ENCODE measurements at regions not wholly inside any gene's neighbourhood (a gene's known extent, or its start where the extent isn't known, plus 50 kb on each side); places are given as distances from the start of the nearest gene placed in this dataset.

DNA sequence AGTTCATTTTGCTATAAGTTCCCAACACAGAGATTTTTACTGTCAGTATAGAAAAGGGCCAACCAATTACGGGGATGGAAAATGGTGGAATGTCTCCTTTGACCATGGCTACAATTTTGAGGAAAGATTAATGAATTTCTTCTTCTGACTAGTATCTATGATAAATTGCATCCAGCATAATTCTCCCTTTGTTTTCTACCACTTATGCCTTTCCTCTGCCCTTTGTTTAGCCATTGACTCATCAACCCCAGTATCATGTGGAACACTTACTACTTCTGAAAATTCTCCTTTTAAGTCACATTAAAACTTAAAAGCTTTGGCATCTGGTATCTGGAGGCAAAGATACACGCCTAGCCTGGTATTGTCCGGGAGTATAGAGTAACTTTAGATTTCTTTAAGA is 92.9 kb upstream of the CADPS start:
- intact Hi-C loops (cut with DNase I), result no loop called here
- DNase-seq (ENCODE audit: low spot score), result no peak

DNA sequence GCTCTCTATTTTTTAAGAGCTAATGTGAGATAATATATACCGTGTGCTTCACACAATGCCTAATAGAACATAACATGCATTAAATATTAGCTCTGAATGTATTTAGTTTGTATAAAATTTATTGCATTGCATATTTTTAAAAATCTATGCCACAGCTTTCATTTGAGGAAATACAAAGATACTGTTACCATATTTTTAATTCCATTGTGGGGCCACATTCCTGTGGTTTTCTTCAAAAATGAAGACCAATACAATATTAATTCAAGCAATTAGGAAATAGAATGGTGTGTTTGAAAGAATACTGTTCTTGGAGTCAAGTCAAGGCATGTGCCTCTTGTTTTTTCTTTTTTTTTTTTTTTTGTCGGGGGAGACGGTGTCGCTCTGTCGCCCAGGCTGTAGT is 95.4 kb upstream of the CADPS start:
- no peak for DNase-seq (ENCODE audit: low spot score)
- intact Hi-C loops (cut with DNase I), result no loop called here

DNA sequence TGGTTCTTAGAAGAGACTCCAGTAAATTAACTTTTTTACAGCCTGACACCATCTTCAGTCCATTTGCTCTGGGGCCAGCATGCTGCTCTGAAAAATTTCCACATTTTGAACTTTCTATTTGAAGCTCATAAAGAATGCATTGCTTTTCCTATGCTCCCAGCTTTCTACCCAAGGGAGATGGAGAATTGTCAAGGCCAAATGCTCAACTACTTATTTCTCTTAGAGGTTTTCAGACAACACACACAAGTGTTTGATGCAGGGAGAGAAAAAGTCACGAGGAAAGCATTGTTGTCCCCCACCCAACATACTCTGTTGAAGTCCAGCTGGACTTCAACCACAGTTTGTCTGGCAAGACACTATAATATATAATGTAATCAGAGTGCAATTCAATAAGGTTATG is 100.3 kb upstream of the CADPS start:
- intact Hi-C loops (cut with DNase I), result no loop called here
- DNase-seq (ENCODE audit: low spot score), result no peak

DNA sequence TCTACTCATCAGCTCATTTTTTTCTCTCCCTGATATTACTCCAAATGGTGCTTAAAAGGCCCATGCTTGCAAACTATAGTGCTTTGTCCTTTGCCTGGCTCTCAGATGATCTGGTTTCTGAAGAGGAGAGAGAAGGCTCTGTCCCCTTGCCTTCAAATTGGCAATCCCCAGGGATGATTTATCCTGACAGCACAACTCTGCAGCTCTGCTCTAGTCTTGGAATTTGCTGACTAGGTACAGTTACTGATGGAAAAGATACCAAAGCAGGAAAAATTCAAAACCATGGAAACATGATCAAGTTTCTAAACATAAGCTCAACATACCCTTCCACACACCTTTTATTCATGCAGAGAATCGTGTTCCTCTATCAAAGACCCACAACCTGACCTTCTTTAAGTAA is 106.7 kb upstream of the CADPS start:
- no peak for DNase-seq (ENCODE audit: low spot score)
- intact Hi-C loops (cut with DNase I), result no loop called here

DNA sequence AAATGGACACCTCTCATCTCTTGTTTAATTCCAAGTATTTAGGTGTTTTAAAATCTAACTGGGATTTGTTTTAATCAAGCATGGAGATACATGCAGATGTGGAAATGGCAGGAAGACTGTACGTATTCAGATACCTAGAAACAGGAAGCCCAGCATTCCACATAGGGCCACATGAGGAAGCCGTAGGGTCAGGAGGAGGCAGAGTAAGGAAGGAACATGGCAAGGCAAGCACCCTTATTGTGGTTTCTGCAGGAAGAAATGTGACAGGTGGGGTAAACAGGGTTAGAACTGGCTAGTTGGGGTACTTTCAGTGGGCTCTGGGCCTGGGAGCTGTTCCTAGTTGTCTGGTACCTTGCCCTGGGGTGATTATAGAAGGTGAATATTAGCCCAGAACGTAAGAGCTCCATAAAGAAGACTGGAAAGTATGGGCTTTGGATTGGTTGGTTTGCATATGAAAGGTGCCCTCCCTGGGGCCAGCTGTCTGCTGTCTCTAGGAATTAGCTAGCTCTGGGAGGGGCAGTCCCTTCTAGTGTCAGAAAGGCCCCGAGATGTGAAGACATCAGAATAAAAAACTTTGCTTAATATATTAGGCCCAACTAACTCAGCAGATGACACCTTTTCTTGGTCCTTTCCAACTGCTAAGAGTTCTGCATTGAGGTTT is 107.7 kb upstream of the CADPS start:
- DNase-seq (ENCODE audit: low spot score), result no peak
- intact Hi-C loops (cut with DNase I), result no loop called here

DNA sequence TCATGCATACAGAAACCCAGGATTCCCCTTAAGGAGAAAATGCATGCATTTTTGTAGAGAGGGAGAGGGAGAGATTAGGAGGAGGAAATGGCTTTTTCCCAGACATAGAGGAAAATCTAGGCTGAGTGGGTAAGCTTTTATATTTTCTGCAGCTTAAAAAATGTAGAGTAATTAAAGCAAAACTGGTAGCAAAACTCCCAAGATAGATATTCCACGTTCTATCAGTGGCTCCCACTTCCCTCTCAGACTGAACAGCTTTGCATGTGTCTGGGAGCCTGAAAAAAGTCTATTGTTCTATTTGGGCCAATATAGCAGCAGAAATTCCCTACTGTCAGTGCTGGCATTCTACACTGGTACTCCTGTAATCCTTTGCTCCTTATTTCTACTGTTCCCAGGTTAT is 110.8 kb upstream of the CADPS start:
- intact Hi-C loops (cut with DNase I), result no loop called here

DNA sequence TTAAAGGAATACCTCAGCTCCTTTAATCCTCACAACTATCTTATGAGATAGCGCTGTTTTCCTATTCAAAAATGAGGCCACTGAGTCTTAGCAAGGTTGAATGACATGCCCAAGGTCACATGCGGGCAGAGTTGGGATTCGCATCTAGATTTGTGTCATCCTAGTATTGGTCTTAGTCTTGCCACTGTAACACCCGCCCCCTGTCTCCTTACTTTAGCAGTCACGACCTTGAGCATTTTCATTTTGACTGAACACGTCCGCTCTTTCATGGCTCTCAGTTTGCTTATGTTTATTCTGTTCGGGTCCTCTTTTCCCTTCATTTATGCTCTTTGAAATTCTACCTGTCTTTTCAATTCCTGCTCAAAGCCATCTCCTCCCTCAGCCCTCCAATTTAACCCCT is 112.5 kb upstream of the CADPS start:
- intact Hi-C loops (cut with DNase I), result no loop called here
- DNase-seq (ENCODE audit: low spot score), result no peak

More for the DNA sequence above, 110.8 kb upstream of the CADPS start:
- DNase-seq (ENCODE audit: low spot score), result no peak

DNA sequence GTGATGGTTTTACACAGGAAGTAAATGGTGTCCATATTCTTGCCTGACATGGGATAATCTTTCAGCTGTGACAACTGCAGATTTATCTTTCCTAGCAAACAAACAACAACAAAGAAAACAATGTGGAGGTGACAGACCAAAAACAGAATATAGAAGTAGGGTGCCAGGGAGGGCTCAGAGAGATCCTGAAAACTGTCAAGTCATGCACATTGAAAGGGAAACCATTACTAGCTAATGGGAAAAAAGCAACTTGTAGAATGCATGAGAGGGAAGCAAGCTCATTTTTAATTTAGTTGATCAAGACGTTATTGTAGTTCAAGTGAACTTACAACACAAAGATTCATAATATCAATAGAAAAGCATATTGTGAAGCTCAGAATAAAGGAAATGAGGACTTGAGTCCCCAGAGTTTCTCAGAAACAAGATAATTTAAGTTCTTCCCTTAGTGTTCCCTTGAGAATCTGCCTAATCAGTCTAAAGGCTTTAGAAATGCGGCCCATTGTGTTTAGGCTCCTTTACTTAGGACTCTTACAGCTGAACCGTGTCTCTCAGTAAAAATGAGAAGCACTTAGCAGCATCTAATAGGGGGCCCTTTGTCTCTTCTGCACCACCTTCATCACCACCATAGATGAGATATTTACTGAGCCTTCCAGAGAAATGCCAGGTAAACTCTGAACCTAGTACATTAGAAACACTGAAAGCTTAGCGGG is 115.6 kb upstream of the CADPS start:
- DNase-seq (ENCODE audit: low spot score), result no peak
- intact Hi-C loops (cut with DNase I), result no loop called here

DNA sequence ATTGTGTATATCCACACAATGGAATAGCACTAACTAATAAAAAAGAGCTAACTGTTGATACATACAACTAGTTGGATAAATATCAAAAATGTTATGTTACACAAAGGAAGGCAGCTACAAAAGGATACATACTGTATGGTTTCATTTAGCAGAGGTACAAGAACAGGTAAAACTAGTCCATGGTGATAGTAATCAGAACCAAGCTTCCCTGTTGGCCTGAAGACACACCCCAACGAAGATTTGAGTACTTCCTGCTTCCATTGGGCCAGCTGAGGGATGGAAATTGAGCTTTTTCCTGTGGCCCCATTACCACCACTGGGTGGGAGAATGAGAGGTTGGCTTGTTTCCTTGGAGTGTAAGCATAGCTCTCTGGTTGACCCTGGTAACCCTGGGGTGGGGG is 117.3 kb upstream of the CADPS start:
- DNase-seq (ENCODE audit: low spot score), result no peak
- intact Hi-C loops (cut with DNase I), result no loop called here

DNA sequence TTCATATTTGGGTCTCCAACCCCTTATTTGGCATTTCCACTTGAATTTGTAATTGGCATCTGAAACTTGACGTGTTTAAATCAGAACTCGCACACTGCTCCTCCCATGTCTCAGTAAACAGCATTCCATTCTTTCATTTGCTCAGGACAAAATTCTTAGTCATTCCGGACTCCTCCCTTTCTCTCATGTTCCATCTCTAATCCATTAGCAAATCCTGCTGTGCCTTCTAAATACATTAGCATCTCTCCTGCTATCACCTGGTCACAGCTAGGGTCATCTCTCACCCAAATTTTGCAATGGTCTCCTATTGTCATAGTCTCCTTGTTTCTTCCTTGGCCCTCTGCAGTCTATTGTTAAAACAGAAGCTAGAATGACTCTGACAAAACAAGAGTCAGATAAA is 119.9 kb upstream of the CADPS start:
- intact Hi-C loops (cut with DNase I), result no loop called here
- no peak for DNase-seq (ENCODE audit: low spot score)

DNA sequence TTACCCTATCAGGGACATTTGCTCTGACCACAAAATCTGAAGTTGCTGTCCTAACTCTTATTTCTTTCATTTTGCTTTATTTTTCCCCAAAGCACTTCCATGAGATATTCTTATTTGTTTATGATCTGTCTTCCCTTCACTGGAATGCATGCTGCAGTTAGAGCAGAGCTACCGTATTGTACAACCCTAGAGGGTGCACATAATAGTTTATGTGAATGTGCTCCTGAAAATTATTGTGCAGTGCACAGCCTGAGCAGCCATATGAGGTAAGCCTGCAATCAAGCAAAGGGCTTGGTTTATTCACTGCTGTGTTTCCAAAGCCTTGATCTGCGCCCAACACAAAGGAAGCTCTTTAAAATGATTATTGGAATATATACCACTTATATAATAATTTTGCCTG is 120.3 kb upstream of the CADPS start:
- intact Hi-C loops (cut with DNase I), result no loop called here
- DNase-seq (ENCODE audit: low spot score), result no peak

DNA sequence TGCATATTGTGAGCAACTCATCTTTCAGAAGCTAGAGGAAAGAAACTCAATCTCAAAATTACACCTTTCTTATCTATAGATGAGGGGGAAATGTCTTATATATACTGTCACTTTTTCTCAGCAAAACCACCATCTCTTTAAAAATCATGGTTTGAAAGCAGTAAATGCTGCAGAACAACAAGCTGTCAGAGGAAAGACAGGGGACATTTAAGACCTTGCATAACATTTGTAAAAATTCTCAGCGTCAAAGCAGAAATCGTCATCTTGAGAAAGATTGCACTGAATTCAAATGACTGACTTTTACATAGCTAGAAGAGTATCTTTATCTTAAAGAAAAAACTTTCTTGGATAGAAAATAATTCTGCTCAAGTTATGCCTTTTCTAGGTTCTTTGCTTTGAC is 122.2 kb upstream of the CADPS start:
- no peak for DNase-seq (ENCODE audit: low spot score)
- intact Hi-C loops (cut with DNase I), result no loop called here

DNA sequence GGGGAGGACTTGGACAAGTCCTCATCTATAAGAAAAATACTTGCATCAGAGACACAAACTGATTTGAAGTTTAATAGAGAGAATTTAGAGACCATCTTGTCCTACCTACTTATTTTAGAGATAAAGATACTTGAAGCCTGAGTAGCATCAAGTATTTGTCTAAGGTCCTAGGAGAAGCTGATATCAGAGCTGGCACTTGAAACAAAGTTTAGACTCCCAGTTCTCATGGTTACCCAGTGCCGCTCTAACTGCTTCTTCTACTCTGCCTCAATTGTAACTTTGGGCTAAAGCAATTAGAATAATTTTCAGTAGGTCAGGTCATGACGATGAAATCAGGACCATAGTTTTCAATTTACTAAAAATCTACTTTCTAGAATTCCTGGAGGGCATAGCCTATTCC is 123.9 kb upstream of the CADPS start:
- DNase-seq (ENCODE audit: low spot score), result no peak
- intact Hi-C loops (cut with DNase I), result no loop called here

DNA sequence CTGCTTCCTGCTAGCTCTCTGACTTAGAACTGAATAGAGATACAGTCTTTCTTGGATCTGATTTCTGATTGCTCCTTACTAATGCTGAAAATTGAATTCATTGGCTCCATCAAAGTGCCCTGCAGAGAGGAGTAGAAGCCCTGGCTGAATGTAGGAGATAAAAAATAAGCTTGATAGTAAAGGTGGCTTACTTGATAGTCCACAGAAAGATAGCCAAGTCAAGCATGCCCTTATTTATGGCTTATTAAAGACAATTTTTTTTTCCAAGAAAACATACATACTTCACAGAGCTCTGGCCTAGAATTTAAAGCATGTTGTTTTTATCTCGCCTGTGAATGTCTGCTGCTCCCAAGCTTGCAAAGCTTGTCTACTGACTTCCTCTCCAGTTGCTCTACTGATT is 124.6 kb upstream of the CADPS start:
- no peak for DNase-seq (ENCODE audit: low spot score)
- intact Hi-C loops (cut with DNase I), result no loop called here

DNA sequence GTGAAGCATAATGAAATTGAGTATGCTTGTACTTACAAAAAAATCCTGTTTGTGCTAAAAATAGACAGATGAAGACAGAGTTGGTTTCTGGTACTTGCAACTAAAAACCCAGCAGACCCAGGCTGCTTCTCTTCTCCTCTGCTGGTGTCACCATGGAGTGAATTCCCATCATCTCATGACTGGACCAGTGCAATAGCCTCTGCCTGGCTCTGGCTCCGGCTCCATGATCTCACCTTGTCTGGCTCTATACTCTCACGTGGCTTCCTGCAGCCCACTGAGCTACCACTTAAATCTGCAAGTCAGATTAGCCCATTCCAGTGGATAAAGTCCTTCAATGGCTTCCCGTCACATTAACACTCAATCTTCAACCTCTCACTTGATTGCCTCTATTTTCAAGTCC is 129.2 kb upstream of the CADPS start:
- DNase-seq (ENCODE audit: low spot score), result no peak
- intact Hi-C loops (cut with DNase I), result no loop called here

DNA sequence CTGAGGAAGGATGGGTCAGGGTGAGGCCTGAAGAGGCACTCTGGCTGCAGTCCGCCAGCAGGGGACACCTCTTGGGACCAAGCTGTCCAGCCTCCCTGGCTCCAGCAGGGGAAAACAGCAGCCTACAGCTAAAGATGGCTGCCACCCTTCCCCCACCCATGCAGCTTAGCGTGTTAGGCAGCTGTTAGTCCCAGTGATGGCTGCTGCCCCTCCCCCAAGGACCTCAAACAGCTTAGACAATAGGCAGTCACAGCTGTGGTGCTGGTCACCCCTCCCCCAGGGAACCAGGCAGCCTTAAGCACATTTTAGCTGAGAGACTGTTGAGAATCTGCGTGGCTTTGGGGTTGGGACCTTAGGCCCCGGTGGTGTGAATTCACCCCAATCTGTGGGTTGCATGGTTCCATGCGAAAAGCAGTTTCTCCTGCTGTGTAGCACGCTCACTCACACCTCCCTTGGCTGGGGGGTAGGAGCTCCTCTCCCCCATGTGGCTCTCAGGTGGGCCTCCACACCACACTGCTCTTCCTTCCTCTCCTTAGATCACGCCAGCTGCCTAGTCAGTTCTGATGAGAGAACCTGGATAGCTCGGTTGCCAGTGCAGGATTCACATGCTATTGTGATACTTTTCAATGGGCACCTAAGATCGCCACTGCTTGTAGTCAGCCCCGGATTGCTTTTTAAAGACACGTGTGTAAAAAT is 140.5 kb upstream of the CADPS start:
- no peak for DNase-seq (ENCODE audit: low spot score)
- intact Hi-C loops (cut with DNase I), result no loop called here

DNA sequence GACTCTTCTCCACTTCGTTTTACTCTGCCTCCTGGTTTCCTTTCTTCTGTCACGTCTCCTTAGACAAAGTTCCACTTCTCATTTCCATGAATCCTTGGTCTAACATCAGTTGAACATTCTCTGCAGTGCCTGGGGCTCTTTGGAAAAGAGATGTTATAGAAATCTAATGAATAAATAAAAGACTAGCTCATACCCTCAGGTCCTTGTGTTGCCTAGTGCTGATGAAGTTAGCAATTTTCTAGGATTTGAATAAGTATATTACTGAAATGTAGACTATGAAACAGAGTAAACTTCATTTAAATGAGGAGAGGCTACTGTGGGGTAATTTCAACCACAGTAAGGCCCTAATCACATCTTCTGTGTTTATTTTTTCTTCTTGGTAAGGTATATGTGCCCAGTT is 146.9 kb upstream of the CADPS start:
- intact Hi-C loops (cut with DNase I), result no loop called here

DNA sequence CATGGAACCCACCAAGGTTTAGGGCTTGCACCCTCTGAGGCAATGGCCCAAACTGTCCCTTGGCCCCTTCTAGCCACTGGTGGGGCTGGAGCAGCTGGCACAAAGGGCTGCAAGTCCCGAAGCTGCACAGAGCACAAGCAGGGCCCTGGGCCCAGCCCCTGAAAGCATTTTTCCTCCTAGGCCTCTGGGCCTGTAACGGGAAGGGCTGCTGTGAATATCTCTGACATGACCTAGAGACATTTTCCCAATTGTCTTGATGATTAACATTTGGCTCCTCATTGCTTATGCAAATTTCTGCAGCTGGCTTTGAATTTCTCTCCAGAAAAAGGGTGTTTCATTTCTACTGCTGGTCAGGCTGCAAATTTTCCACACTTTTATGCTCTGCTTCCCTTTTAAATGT is 151.5 kb upstream of the CADPS start:
- intact Hi-C loops (cut with DNase I), result no loop called here

More for the DNA sequence above, 146.9 kb upstream of the CADPS start:
- no peak for DNase-seq (ENCODE audit: low spot score)

DNA sequence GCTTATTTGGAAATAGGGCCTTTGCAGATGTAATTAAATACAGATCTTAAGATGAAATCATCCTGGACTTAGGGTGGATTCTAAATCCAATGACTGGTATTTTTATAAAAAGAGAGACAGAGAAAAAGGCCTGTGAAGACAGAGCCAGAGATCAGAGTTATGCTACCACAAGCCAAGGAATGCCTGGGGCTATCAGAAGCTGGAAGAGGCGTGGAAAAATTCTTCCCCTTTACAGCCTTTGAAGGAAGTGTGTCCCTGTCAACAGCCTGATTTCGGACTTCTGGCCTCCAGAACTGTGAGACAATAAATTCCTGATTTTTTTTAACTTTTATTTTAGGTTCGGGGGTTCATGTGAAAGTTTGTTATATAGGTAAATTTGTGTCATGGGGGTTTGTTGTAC is 154.1 kb upstream of the CADPS start:
- intact Hi-C loops (cut with DNase I), result no loop called here

More for the DNA sequence above, 151.5 kb upstream of the CADPS start:
- no peak for DNase-seq (ENCODE audit: low spot score)

DNA sequence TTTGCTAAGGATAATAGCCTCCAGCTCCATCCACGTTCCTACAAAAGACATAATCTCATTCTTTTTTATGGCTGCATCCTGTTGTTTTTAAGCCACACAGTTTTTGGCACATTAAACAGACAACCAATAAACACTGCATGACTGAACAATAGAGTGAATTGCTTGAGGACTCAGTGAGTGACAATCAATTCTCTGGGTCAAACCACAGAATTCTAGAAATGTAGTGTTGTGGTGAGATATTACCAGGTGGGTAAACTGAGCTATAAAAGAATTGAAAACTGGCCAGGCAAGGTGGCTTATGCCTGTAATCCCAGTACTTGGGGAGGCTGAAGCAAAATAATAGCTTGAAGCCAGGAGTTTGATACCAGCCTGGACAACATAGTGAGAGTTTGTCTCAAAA is 154.7 kb upstream of the CADPS start:
- intact Hi-C loops (cut with DNase I), result no loop called here
- no peak for DNase-seq (ENCODE audit: low spot score)

More for the DNA sequence above, 154.1 kb upstream of the CADPS start:
- no peak for DNase-seq (ENCODE audit: low spot score)

DNA sequence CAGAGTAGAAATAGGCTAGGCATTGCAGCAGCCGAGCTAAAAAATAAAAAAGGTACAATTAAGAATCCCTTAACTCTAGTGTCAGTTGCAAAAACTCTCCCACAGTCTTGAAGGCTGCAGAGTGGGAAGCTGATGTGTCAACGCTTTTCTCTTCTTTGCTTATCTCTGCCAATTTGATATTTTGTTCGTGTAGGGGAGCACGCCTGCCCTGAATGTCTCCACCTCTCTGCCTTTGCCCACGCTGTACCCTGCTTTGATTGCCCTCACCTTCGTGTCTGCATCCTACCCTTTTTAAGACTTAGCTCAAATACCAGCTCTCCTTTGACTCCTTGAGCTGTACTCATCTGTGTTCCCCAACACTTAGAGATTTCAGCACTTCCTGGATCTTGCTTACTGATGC is 155.4 kb upstream of the CADPS start:
- no peak for DNase-seq (ENCODE audit: low spot score)
- intact Hi-C loops (cut with DNase I), result no loop called here

Measured in cardiac septum (tissue), 1 donor.